ENCODE measurements at regions not wholly inside any gene's neighbourhood (a gene's known extent, or its start where the extent isn't known, plus 50 kb on each side); places are given as distances from the start of the nearest gene placed in this dataset.

DNA sequence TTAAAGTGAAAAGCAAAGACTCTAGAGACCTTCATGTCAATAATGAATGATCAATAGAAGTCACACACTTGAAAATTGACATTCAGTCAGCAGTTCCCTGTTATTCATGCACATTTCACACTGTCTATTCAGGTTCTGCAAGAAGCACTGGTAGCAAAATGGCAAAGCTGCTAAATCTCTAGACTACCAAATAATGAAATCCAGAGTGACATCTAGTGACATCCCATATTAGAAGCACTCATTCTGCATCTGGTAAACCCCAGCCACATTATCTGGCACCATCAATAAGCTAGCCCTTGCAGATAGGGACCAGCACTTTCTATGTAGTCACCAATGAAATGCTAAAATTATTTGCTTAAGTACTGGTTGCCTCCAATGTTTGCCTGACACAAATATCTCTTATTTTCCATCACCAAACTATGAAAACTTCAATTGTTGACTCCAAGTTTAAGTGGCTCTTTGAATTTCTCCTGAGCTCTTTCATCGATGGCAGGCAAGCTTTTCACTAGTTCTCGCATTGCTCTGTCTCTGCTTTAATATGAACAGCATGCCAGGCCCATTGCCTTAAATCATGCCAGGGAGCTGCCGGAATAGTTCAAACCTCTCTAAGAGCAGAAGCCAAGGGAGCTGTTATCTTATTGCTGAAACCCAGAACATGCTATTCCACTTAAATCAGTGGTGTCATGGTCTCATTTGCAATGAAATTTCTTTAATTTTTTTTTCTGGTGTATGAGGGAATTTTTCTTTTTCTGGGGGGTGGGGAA, 409.9 kb downstream of the MZT1 start:
- ChIA-PET RAD21 (ENCODE audit: unreplicated experiment) (no interaction called here), CTCF (no interaction called here), SMC1A (ENCODE audit: uncharacterized antibody, unreplicated experiment) (interaction anchor here (0.7 kb wide), 1 partner anchor 206 kb away, joined by 3 read pairs; no protein-coding TSS in a partner anchor), POLR2A (no interaction called here)
- H3K4me3 ChIP-seq = no peak overlapping the region
- WGBS (ENCODE audit: insufficient coverage, insufficient replicate concordance, low lambda C conversion rate, missing lambda C conversion rate) = 38% methylated on average over 3 of the region's 3 CpGs
- no peaks in the 10 kb centered on the region for H3K36me3 ChIP-seq (ENCODE audit: control insufficient read depth in 2 of 2, insufficient read depth in 2 of 2, low read length in 1 of 2)
- no peaks in the 10 kb centered on the region for H3K4me1 ChIP-seq (ENCODE audit: control insufficient read depth, insufficient read depth, low read length)
- BruUV-seq (replicated peaks) = no TSS peak
- FAIRE-seq (no peak), DNase-seq (ENCODE audit: low read depth, low spot score) (no peak), ATAC-seq (no peak)
- intact Hi-C loops (cut with micrococcal nuclease; ENCODE audit: unreplicated experiment) = no loop called here
- H3K79me2 ChIP-seq (ENCODE audit: control insufficient read depth, insufficient read depth, low read length) = no peaks in the 10 kb centered on the region
- H4K20me1 ChIP-seq (ENCODE audit: control insufficient read depth, insufficient read depth) = no peaks in the 10 kb centered on the region
- no peak overlapping the region for H3K4me2 ChIP-seq (ENCODE audit: control insufficient read depth, insufficient read depth)
- H3K9me3 ChIP-seq (replicated peaks; ENCODE audit: control insufficient read depth, insufficient read depth, low read length) = no peaks in the 10 kb centered on the region
- TF ChIP-seq BMI1 (IDR thresholded peaks at IDR 0.05; ENCODE audit: borderline replicate concordance) (no peak), CREB1 (IDR thresholded peaks at IDR 0.05; ENCODE audit: low read depth) (no peak)
- H3K27ac ChIP-seq (ENCODE audit: control insufficient read depth, insufficient read depth) = no peak overlapping the region
- in situ Hi-C loops (cut with MboI) = no loop called here
- H3K9ac ChIP-seq (ENCODE audit: control insufficient read depth, insufficient read depth, low read length) = no peak overlapping the region
- H2AFZ ChIP-seq (ENCODE audit: control insufficient read depth, low read depth, low read length) = no peak overlapping the region
- H3K27me3 ChIP-seq (replicated peaks in 1 of 2; ENCODE audit: control insufficient read depth in 2 of 2, insufficient read depth in 2 of 2, low read length in 1 of 2) = no peaks in the 10 kb centered on the region

DNA sequence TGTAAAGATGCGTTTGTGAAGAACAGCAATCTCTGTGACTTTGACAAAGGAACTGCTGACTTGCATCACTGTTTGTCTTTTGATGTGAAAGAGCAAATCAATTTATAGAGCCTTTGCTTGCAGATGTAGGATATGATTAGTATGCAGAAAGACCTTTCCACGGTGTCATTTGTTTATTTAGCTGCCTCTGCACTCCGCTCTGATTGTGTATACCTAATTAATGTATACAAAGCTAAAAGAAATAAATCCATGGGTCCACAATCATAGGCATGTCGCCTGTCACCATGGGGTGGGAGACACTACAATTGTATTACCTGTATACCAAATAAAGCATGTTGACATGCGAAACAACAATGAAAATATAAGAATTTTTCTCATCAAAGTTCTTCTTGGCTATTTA, 410.7 kb downstream of the MZT1 start:
- WGBS (ENCODE audit: insufficient coverage, insufficient replicate concordance, low lambda C conversion rate, missing lambda C conversion rate) = 19% methylated on average over 5 of the region's 5 CpGs
- Histone ChIP-seq H3K4me3 (no peak overlapping the region), H2AFZ (ENCODE audit: control insufficient read depth, low read depth, low read length) (no peak overlapping the region), H3K9me3 (replicated peaks; ENCODE audit: control insufficient read depth, insufficient read depth, low read length) (no peaks in the 10 kb centered on the region), H4K20me1 (ENCODE audit: control insufficient read depth, insufficient read depth) (no peaks in the 10 kb centered on the region), H3K79me2 (ENCODE audit: control insufficient read depth, insufficient read depth, low read length) (no peaks in the 10 kb centered on the region), H3K9ac (ENCODE audit: control insufficient read depth, insufficient read depth, low read length) (no peak overlapping the region), H3K27ac (ENCODE audit: control insufficient read depth, insufficient read depth) (no peak overlapping the region), H3K27me3 (replicated peaks in 1 of 2; ENCODE audit: control insufficient read depth in 2 of 2, insufficient read depth in 2 of 2, low read length in 1 of 2) (no peaks in the 10 kb centered on the region), H3K4me1 (ENCODE audit: control insufficient read depth, insufficient read depth, low read length) (no peaks in the 10 kb centered on the region), H3K4me2 (ENCODE audit: control insufficient read depth, insufficient read depth) (no peak overlapping the region), H3K36me3 (ENCODE audit: control insufficient read depth in 2 of 2, insufficient read depth in 2 of 2, low read length in 1 of 2) (no peaks in the 10 kb centered on the region)
- ChIA-PET CTCF (no interaction called here), RAD21 (ENCODE audit: unreplicated experiment) (no interaction called here), POLR2A (no interaction called here), SMC1A (ENCODE audit: uncharacterized antibody, unreplicated experiment) (no interaction called here)
- FAIRE-seq (no peak), ATAC-seq (no peak), DNase-seq (ENCODE audit: low read depth, low spot score) (no peak)
- BruUV-seq (replicated peaks) = no TSS peak
- in situ Hi-C loops (cut with MboI) = no loop called here
- intact Hi-C loops (cut with micrococcal nuclease; ENCODE audit: unreplicated experiment) = no loop called here
- TF ChIP-seq, protein P1, sequence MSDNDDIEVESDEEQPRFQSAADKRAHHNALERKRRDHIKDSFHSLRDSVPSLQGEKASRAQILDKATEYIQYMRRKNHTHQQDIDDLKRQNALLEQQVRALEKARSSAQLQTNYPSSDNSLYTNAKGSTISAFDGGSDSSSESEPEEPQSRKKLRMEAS (IDR thresholded peaks at IDR 0.05; ENCODE audit: low read depth, low read length) = no peak
- TF ChIP-seq, protein P2, sequence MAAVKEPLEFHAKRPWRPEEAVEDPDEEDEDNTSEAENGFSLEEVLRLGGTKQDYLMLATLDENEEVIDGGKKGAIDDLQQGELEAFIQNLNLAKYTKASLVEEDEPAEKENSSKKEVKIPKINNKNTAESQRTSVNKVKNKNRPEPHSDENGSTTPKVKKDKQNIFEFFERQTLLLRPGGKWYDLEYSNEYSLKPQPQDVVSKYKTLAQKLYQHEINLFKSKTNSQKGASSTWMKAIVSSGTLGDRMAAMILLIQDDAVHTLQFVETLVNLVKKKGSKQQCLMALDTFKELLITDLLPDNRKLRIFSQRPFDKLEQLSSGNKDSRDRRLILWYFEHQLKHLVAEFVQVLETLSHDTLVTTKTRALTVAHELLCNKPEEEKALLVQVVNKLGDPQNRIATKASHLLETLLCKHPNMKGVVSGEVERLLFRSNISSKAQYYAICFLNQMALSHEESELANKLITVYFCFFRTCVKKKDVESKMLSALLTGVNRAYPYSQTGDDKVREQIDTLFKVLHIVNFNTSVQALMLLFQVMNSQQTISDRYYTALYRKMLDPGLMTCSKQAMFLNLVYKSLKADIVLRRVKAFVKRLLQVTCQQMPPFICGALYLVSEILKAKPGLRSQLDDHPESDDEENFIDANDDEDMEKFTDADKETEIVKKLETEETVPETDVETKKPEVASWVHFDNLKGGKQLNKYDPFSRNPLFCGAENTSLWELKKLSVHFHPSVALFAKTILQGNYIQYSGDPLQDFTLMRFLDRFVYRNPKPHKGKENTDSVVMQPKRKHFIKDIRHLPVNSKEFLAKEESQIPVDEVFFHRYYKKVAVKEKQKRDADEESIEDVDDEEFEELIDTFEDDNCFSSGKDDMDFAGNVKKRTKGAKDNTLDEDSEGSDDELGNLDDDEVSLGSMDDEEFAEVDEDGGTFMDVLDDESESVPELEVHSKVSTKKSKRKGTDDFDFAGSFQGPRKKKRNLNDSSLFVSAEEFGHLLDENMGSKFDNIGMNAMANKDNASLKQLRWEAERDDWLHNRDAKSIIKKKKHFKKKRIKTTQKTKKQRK (IDR thresholded peaks at IDR 0.05; ENCODE audit: low read depth, low read length) = no peak
- no peak for TF ChIP-seq ZNF24 (IDR thresholded peaks at IDR 0.05)
- no peak for TF ChIP-seq POLR2AphosphoS2 (IDR thresholded peaks at IDR 0.05; ENCODE audit: low read depth, low read length)
- TF ChIP-seq CHD4 (IDR thresholded peaks at IDR 0.05) = no peak
- no peak for TF ChIP-seq BHLHE40 (IDR thresholded peaks at IDR 0.05; ENCODE audit: borderline replicate concordance in 1 of 2, low read depth in 2 of 2, low read length in 1 of 2)
- TF ChIP-seq, protein P3, sequence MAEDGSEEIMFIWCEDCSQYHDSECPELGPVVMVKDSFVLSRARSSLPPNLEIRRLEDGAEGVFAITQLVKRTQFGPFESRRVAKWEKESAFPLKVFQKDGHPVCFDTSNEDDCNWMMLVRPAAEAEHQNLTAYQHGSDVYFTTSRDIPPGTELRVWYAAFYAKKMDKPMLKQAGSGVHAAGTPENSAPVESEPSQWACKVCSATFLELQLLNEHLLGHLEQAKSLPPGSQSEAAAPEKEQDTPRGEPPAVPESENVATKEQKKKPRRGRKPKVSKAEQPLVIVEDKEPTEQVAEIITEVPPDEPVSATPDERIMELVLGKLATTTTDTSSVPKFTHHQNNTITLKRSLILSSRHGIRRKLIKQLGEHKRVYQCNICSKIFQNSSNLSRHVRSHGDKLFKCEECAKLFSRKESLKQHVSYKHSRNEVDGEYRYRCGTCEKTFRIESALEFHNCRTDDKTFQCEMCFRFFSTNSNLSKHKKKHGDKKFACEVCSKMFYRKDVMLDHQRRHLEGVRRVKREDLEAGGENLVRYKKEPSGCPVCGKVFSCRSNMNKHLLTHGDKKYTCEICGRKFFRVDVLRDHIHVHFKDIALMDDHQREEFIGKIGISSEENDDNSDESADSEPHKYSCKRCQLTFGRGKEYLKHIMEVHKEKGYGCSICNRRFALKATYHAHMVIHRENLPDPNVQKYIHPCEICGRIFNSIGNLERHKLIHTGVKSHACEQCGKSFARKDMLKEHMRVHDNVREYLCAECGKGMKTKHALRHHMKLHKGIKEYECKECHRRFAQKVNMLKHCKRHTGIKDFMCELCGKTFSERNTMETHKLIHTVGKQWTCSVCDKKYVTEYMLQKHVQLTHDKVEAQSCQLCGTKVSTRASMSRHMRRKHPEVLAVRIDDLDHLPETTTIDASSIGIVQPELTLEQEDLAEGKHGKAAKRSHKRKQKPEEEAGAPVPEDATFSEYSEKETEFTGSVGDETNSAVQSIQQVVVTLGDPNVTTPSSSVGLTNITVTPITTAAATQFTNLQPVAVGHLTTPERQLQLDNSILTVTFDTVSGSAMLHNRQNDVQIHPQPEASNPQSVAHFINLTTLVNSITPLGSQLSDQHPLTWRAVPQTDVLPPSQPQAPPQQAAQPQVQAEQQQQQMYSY (CRISPR knock-in tag; IDR thresholded peaks at IDR 0.05) = no peak
- TF ChIP-seq GATAD2B (conservative IDR thresholded peaks at IDR 0.05; ENCODE audit: low read depth) = no peak
